ENCODE measurements at regions not wholly inside any gene's neighbourhood (a gene's known extent, or its start where the extent isn't known, plus 50 kb on each side); places are given as distances from the start of the nearest gene placed in this dataset.

- CTCF ChIA-PET: no interaction called here
Measured at GRCh38 chr5:3530251-3530650, 65.4 kb upstream of the IRX1 start.

GRCh38 chr5:3526551-3527185 is 69.0 kb upstream of the IRX1 start:
- no peaks in the 10 kb centered on the region for H3K27me3 ChIP-seq (replicated peaks in 2 of 5; ENCODE audit: control insufficient read depth in 4 of 5, insufficient read depth in 5 of 5, low read length in 4 of 5)
- CTCF ChIA-PET: no interaction called here
- H3K27ac ChIP-seq (ENCODE audit: insufficient read depth in 1 of 2, low read depth in 1 of 2, low read length in 2 of 2, poor library complexity in 1 of 2, severe bottlenecking in 2 of 2): no peak overlapping the region
- DNase-seq: no peak
- H3K9me3 ChIP-seq (ENCODE audit: control extremely low read depth in 1 of 5, control insufficient read depth in 4 of 5, insufficient read depth in 2 of 5, low read depth in 1 of 5, low read length in 4 of 5): peaks cover 0 to 3% (median 0%) of the 10 kb centered on the region in 5 experiments
- no peak overlapping the region for H3K4me3 ChIP-seq (ENCODE audit: control insufficient read depth in 1 of 7, extremely low read depth in 1 of 7, insufficient read depth in 4 of 7, low read depth in 2 of 7, low read length in 6 of 7)
- no peaks in the 10 kb centered on the region for H3K4me1 ChIP-seq (ENCODE audit: control extremely low read depth in 1 of 4, control insufficient read depth in 4 of 4, insufficient read depth in 4 of 4, low read length in 3 of 4)
- no peaks in the 10 kb centered on the region for H3K36me3 ChIP-seq (ENCODE audit: control insufficient read depth in 4 of 4, insufficient read depth in 4 of 4, low read length in 3 of 4)
- WGBS (ENCODE audit: insufficient coverage): 68% methylated on average over 3 of the region's 4 CpGs
- POLR2A ChIA-PET: no interaction called here

More at GRCh38 chr5:3530251-3530650, 65.4 kb upstream of the IRX1 start:
- Histone ChIP-seq H3K27ac (ENCODE audit: insufficient read depth in 1 of 2, low read depth in 1 of 2, low read length in 2 of 2, poor library complexity in 1 of 2, severe bottlenecking in 2 of 2) (no peak overlapping the region), H3K27me3 (replicated peaks in 2 of 5; ENCODE audit: control insufficient read depth in 4 of 5, insufficient read depth in 5 of 5, low read length in 4 of 5) (no peaks in the 10 kb centered on the region), H3K4me1 (ENCODE audit: control extremely low read depth in 1 of 4, control insufficient read depth in 4 of 4, insufficient read depth in 4 of 4, low read length in 3 of 4) (no peaks in the 10 kb centered on the region), H3K9me3 (ENCODE audit: control extremely low read depth in 1 of 5, control insufficient read depth in 4 of 5, insufficient read depth in 2 of 5, low read depth in 1 of 5, low read length in 4 of 5) (peaks cover 0 to 3% (median 0%) of the 10 kb centered on the region in 5 experiments), H3K36me3 (ENCODE audit: control insufficient read depth in 4 of 4, insufficient read depth in 4 of 4, low read length in 3 of 4) (no peaks in the 10 kb centered on the region), H3K4me3 (ENCODE audit: control insufficient read depth in 1 of 7, extremely low read depth in 1 of 7, insufficient read depth in 4 of 7, low read depth in 2 of 7, low read length in 6 of 7) (no peak overlapping the region)
- POLR2A ChIA-PET: no interaction called here
- DNase-seq: no peak
- 82% methylated on average over 2 of the region's 2 CpGs for WGBS (ENCODE audit: insufficient coverage)

GRCh38 chr5:3522491-3522890 is 73.1 kb upstream of the IRX1 start:
- Histone ChIP-seq H3K4me1 (ENCODE audit: control extremely low read depth in 1 of 4, control insufficient read depth in 4 of 4, insufficient read depth in 4 of 4, low read length in 3 of 4) (no peaks in the 10 kb centered on the region), H3K27me3 (replicated peaks in 2 of 5; ENCODE audit: control insufficient read depth in 4 of 5, insufficient read depth in 5 of 5, low read length in 4 of 5) (no peaks in the 10 kb centered on the region), H3K4me3 (ENCODE audit: control insufficient read depth in 1 of 7, extremely low read depth in 1 of 7, insufficient read depth in 4 of 7, low read depth in 2 of 7, low read length in 6 of 7) (no peak overlapping the region), H3K9me3 (ENCODE audit: control extremely low read depth in 1 of 5, control insufficient read depth in 4 of 5, insufficient read depth in 2 of 5, low read depth in 1 of 5, low read length in 4 of 5) (peaks cover 0 to 3% (median 0%) of the 10 kb centered on the region in 5 experiments), H3K36me3 (ENCODE audit: control insufficient read depth in 4 of 4, insufficient read depth in 4 of 4, low read length in 3 of 4) (no peaks in the 10 kb centered on the region), H3K27ac (ENCODE audit: insufficient read depth in 1 of 2, low read depth in 1 of 2, low read length in 2 of 2, poor library complexity in 1 of 2, severe bottlenecking in 2 of 2) (no peak overlapping the region)
- WGBS (ENCODE audit: insufficient coverage): 100% methylated on average over 1 of the region's 3 CpGs
- DNase-seq: no peak
- CTCF ChIA-PET: no interaction called here
- POLR2A ChIA-PET: no interaction called here

GRCh38 chr5:3518576-3518975 is 77.1 kb upstream of the IRX1 start:
- Histone ChIP-seq H3K27ac (ENCODE audit: insufficient read depth in 1 of 2, low read depth in 1 of 2, low read length in 2 of 2, poor library complexity in 1 of 2, severe bottlenecking in 2 of 2) (no peak overlapping the region), H3K27me3 (replicated peaks in 2 of 5; ENCODE audit: control insufficient read depth in 4 of 5, insufficient read depth in 5 of 5, low read length in 4 of 5) (no peaks in the 10 kb centered on the region), H3K9me3 (ENCODE audit: control extremely low read depth in 1 of 5, control insufficient read depth in 4 of 5, insufficient read depth in 2 of 5, low read depth in 1 of 5, low read length in 4 of 5) (no peaks in the 10 kb centered on the region), H3K4me3 (ENCODE audit: control insufficient read depth in 1 of 7, extremely low read depth in 1 of 7, insufficient read depth in 4 of 7, low read depth in 2 of 7, low read length in 6 of 7) (no peak overlapping the region), H3K36me3 (ENCODE audit: control insufficient read depth in 4 of 4, insufficient read depth in 4 of 4, low read length in 3 of 4) (no peaks in the 10 kb centered on the region), H3K4me1 (ENCODE audit: control extremely low read depth in 1 of 4, control insufficient read depth in 4 of 4, insufficient read depth in 4 of 4, low read length in 3 of 4) (no peaks in the 10 kb centered on the region)
- POLR2A ChIA-PET: no interaction called here
- DNase-seq: no peak
- CTCF ChIA-PET: no interaction called here
- WGBS (ENCODE audit: insufficient coverage): 91% methylated on average over 6 of the region's 9 CpGs

GRCh38 chr5:3518051-3518450 is 77.6 kb upstream of the IRX1 start:
- H3K36me3 ChIP-seq (ENCODE audit: control insufficient read depth in 4 of 4, insufficient read depth in 4 of 4, low read length in 3 of 4): no peaks in the 10 kb centered on the region
- no peaks in the 10 kb centered on the region for H3K4me1 ChIP-seq (ENCODE audit: control extremely low read depth in 1 of 4, control insufficient read depth in 4 of 4, insufficient read depth in 4 of 4, low read length in 3 of 4)
- no peaks in the 10 kb centered on the region for H3K9me3 ChIP-seq (ENCODE audit: control extremely low read depth in 1 of 5, control insufficient read depth in 4 of 5, insufficient read depth in 2 of 5, low read depth in 1 of 5, low read length in 4 of 5)
- POLR2A ChIA-PET: no interaction called here
- 84% methylated on average over 5 of the region's 11 CpGs for WGBS (ENCODE audit: insufficient coverage)
- DNase-seq: no peak
- no peak overlapping the region for H3K27ac ChIP-seq (ENCODE audit: insufficient read depth in 1 of 2, low read depth in 1 of 2, low read length in 2 of 2, poor library complexity in 1 of 2, severe bottlenecking in 2 of 2)
- CTCF ChIA-PET: no interaction called here
- no peaks in the 10 kb centered on the region for H3K27me3 ChIP-seq (replicated peaks in 2 of 5; ENCODE audit: control insufficient read depth in 4 of 5, insufficient read depth in 5 of 5, low read length in 4 of 5)
- H3K4me3 ChIP-seq (ENCODE audit: control insufficient read depth in 1 of 7, extremely low read depth in 1 of 7, insufficient read depth in 4 of 7, low read depth in 2 of 7, low read length in 6 of 7): no peak overlapping the region

- ChIA-PET POLR2A (no interaction called here), CTCF (no interaction called here)
- Histone ChIP-seq H3K4me3 (ENCODE audit: control insufficient read depth in 1 of 7, extremely low read depth in 1 of 7, insufficient read depth in 4 of 7, low read depth in 2 of 7, low read length in 6 of 7) (no peak overlapping the region), H3K9me3 (ENCODE audit: control extremely low read depth in 1 of 5, control insufficient read depth in 4 of 5, insufficient read depth in 2 of 5, low read depth in 1 of 5, low read length in 4 of 5) (no peaks in the 10 kb centered on the region), H3K36me3 (ENCODE audit: control insufficient read depth in 4 of 4, insufficient read depth in 4 of 4, low read length in 3 of 4) (no peaks in the 10 kb centered on the region), H3K27me3 (replicated peaks in 2 of 5; ENCODE audit: control insufficient read depth in 4 of 5, insufficient read depth in 5 of 5, low read length in 4 of 5) (no peaks in the 10 kb centered on the region), H3K4me1 (ENCODE audit: control extremely low read depth in 1 of 4, control insufficient read depth in 4 of 4, insufficient read depth in 4 of 4, low read length in 3 of 4) (no peaks in the 10 kb centered on the region), H3K27ac (ENCODE audit: insufficient read depth in 1 of 2, low read depth in 1 of 2, low read length in 2 of 2, poor library complexity in 1 of 2, severe bottlenecking in 2 of 2) (no peak overlapping the region)
- DNase-seq: no peak
- WGBS (ENCODE audit: insufficient coverage): 47% methylated on average over 8 of the region's 9 CpGs
Measured at GRCh38 chr5:3517348-3517747, 78.3 kb upstream of the IRX1 start.

- CTCF ChIA-PET: no interaction called here
- no peak for DNase-seq
- no peaks in the 10 kb centered on the region for H3K36me3 ChIP-seq (ENCODE audit: control insufficient read depth in 4 of 4, insufficient read depth in 4 of 4, low read length in 3 of 4)
Measured at GRCh38 chr5:3512361-3513095, 83.1 kb upstream of the IRX1 start.

More at GRCh38 chr5:3512361-3513095, 83.1 kb upstream of the IRX1 start:
- 97% methylated on average over 6 of the region's 13 CpGs for WGBS (ENCODE audit: insufficient coverage)
- Histone ChIP-seq H3K27ac (ENCODE audit: insufficient read depth in 1 of 2, low read depth in 1 of 2, low read length in 2 of 2, poor library complexity in 1 of 2, severe bottlenecking in 2 of 2) (no peak overlapping the region), H3K4me1 (ENCODE audit: control extremely low read depth in 1 of 4, control insufficient read depth in 4 of 4, insufficient read depth in 4 of 4, low read length in 3 of 4) (no peaks in the 10 kb centered on the region), H3K9me3 (ENCODE audit: control extremely low read depth in 1 of 5, control insufficient read depth in 4 of 5, insufficient read depth in 2 of 5, low read depth in 1 of 5, low read length in 4 of 5) (peaks cover 2 to 10% (median 4%) of the 10 kb centered on the region in 5 experiments), H3K4me3 (ENCODE audit: control insufficient read depth in 1 of 7, extremely low read depth in 1 of 7, insufficient read depth in 4 of 7, low read depth in 2 of 7, low read length in 6 of 7) (no peak overlapping the region), H3K27me3 (replicated peaks in 2 of 5; ENCODE audit: control insufficient read depth in 4 of 5, insufficient read depth in 5 of 5, low read length in 4 of 5) (no peaks in the 10 kb centered on the region)
- POLR2A ChIA-PET: no interaction called here
